Activated CD4-positive, alpha-beta T cell treated with anti-CD3 and anti-CD28 coated beads, Interleukin-2, amount 50 U/mL, for 1 hour (primary cell): ENCODE measurements at regions not wholly inside any gene's neighbourhood (a gene's known extent, or its start where the extent isn't known, plus 50 kb on each side); places are given as distances from the start of the nearest gene placed in this dataset.
"Not testable (repeated sequence)": the region's sequence is repeated elsewhere in the genome, so short reads cannot be mapped to it uniquely, and the experiment has no call there.

Experiments
- DNase-seq: peaks from one replicate; pipeline ENCODE4 v3.0.0-alpha.2; 2020

- no peak for DNase-seq
Observed at GRCh38 chr2:216956820-216957493, 97.1 kb upstream of the TNP1 start.

GRCh38 chr2:216951171-216951570 is 91.3 kb upstream of the TNP1 start:
- no peak for DNase-seq

DNA sequence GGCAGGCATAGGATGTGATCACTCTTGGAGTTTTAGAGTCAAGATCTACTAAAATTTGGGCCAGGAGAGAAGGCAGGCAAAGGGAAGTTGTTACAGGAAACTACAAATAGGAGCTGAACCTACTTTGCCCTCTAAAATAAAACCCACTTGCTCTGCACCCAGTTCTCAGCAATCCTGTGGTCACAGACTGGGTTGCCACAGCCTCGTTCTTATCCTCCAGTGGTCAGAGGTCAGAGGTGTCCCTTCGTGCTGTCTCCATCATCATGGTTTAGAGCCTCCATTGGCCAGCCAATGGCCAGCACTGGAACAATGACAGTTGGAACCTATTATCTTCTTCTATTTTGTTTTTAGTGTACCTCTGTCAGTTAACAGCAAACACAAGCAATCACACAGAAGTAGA is 90.7 kb upstream of the TNP1 start:
- no peak for DNase-seq

GRCh38 chr2:216949700-216950413 is 90.0 kb upstream of the TNP1 start:
- no peak for DNase-seq

DNA sequence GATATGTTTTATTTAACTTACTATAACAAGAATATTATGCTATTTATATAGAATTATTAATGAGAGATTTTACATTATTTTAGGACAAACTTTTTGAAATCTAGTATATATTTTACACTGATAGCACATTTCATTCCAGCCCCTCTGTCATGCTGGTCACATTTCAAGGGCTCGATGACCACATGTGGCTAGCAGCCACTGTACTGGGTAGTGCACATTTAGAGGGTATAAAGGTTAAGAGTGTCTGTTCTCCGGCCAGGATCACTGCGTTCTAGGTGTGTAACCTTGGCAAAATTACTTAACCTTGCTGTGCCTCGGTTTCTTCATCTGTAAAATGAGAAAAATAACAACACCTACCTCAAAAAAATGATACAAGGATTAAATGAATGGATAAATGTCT is 87.2 kb upstream of the TNP1 start:
- DNase-seq = no peak

DNA sequence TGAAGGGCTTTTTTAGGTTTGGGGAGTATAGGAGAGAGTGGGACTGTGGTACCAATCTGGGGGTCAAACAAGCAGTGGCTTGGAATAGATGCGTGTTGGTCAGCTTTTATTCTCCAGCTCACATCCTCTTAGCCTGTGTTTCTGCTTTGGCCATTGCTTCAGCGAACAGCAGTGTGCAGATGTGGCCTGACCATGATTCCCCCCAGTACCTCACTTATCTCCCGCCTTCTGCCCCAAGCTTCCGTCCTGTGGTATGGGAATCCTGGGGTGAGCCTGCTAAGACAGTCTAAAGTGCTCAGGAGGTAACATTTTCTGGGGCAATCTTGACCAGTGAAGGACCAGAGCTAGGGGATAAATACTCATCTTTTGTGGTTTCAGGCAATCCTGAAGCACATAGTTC is 84.9 kb upstream of the TNP1 start:
- DNase-seq = no peak

DNA sequence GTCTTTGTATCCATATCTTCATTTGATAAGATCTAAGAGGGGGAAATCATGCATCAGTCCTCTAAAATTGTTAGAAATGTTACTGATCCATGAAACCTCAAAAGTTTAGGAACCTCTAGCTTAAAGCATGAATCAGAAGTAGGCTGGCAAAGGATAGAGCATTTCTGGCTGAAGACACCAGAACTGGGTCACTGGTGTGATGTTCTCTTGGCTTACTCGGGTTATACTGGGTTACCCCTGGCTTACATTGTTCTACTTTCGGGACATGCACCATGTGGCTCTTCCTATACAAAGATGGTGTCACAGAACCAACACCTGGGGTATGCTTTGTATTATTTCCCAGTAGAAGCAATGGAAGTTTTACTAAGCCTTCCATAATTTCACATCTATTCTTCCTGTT is 83.2 kb upstream of the TNP1 start:
- no peak for DNase-seq

GRCh38 chr2:216942465-216942864 is 82.6 kb upstream of the TNP1 start:
- DNase-seq = no peak

DNA sequence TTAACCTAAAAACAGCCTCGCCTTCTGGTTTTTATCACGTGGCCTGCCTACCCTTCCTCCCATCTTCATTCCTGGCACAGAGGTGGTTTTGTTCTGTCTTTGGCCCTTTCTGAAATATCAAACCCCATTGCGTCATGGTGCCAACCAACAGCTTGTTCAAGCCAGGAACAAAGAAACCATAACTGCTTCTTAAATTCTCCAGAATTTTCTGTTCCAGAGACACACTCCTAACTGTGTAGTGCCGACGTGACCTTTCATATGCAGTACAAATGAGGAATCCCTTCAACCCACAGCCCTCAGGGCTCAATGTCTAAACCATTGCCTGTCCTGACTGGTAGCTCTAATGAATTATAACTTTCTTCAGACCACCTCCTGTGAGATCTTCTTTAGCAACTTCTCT is 82.2 kb upstream of the TNP1 start:
- no peak for DNase-seq

DNA sequence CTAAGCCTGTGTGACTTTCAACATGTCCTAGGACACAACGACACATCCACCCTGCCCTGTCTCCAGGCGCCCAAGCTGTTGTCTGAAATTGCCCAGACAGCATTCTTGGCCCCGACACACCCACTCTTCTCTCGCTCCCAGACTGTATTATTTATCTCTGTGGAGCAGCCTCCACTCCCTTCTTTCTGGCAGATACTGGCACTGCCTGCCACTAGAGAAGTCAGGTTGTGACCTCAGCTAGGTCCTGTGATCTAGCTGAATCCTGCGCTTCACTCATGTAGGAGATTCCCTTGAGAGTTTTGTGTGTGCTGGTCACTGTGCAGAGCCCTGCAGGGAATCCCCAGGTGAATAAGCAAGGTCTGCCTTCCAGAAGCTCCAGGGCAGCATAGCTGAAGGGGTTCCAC is 77.1 kb upstream of the TNP1 start:
- no peak for DNase-seq

DNA sequence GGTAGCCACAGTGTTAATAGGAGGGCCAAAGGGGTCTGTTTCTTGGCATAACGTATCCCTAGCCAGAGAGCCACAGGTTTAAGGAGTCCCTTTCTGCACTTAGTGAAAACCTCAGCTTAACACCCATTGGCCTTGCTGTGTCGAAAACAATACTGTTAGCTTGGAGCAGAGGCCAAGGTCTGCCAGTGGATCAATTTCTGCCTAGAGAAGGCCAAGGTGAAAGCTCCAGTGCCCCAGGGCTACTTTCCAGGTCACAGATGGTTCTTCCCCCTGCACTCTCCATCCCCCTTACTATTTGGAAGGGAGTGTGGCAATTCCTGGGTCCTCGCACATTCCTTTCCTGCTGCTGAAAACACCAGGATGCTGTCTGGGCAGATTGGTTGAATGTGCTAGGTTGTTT is 74.8 kb upstream of the TNP1 start:
- DNase-seq = no peak

- DNase-seq = no peak
Observed at GRCh38 chr2:216934151-216934550, 74.3 kb upstream of the TNP1 start.

- DNase-seq = no peak
Observed at GRCh38 chr2:216932863-216933548, 73.1 kb upstream of the TNP1 start.

DNA sequence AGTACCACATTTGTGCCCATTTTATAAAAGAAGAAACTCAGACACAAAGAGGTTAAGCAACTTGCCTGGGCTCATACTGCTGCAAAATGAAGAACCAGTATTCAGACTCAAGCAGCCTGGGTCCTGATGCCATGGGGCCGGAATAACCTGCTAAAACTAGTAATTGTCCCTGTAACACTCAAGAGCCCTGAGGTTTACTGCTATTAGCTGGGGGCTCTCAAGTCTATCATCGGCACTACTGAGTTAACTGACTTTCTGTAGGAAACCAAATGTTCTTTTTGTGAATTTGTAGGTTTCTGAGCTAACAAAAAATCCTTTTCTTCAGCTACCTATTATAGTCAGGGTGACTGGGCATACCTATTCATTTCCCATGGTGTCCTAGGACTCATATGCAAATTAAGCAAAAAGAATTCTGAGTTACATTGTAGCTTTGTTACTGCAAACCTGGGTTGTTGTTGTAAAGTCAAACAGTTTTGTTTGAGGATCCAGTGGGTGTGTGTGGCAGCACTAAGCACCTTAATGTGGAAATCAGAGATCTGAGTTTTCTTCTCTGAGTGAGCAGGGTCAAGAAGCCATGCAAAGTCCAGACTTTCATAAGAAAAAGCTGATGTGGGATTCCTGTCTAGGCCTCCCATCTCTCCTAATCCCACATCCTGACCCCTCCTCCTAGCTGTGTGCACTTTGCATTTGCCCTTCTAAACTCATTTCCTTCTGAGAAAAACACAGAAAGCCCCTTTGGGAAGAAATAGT is 72.4 kb upstream of the TNP1 start:
- DNase-seq = no peak

- no peak for DNase-seq
Observed at GRCh38 chr2:216930716-216931115, 70.9 kb upstream of the TNP1 start.

DNA sequence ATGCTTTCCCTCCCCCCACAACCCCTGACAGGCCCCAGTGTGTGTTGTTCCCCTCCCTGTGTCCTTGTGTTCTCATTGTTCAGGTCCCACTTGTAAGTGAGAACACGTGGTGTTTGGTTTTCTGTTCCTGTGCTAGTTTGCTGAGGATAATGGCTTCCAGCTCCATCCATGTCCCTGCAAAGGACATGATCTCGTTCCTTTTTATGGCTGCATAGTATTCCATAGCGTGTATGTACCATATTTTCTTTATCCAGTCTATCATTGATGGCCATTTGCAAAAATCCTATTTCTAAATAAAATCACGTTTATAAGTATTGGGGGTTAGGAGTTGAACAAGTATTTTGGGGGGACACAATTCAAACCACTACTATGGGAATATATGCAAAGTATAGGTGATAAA is 69.5 kb upstream of the TNP1 start:
- DNase-seq = not testable (repeated sequence)

DNA sequence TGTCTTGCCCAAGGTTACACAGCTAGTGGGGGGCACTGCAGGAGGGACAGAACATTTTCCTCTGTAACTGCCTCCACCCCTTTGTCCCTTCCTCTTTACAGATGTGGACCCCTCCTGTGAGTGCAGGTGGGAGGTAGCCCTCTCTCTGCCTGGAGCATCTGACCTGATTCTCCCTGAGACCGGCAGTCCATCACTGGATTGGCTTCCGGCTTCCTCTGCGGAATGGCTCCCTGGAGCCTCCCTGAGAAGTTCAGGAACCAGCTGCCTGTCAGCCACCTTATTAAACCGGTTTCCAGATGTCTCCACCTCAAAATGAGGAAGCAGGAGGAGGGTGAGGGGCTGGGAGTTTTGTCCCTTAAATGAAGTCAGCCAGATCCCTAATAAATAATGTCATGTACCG is 67.3 kb upstream of the TNP1 start:
- DNase-seq = no peak

- no peak for DNase-seq
Observed at GRCh38 chr2:216925636-216926366, 65.9 kb upstream of the TNP1 start.

- DNase-seq = no peak
Observed at GRCh38 chr2:216925006-216925405, 65.1 kb upstream of the TNP1 start.

DNA sequence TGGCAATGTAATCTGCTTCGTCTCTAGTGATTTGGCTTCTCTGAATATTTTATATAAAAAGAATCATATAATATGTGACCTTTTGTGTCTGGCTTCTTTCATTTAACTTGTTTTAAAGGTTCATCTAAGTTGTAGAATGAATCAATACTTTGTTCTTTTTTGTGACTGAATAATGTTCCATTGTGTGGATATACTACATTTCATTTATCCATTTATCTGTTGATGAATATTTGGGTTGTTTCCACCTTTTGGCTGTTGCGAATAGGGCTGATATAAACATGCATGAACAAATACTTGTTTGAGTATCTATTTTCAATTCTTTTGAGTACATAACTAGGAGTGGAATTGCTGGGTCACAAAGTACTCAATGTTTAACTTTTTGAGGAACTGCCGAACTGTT is 63.8 kb upstream of the TNP1 start:
- DNase-seq = no peak

- DNase-seq = no peak
Observed at GRCh38 chr2:216922175-216922780, 62.4 kb upstream of the TNP1 start.

GRCh38 chr2:216920937-216921456 is 61.1 kb upstream of the TNP1 start:
- DNase-seq = no peak
